ENCODE measurements at regions not wholly inside any gene's neighbourhood (a gene's known extent, or its start where the extent isn't known, plus 50 kb on each side); places are given as distances from the start of the nearest gene placed in this dataset.
"Not testable (repeated sequence)": the region's sequence is repeated elsewhere in the genome, so short reads cannot be mapped to it uniquely, and the experiment has no call there.

- no peak for DNase-seq
Measured at GRCh38 chr20:19121916-19122315, 90.5 kb upstream of the SLC24A3 start.

- no peak for DNase-seq
Measured at GRCh38 chr20:19122395-19122794, 90.0 kb upstream of the SLC24A3 start.

GRCh38 chr20:19125508-19125907, 86.9 kb upstream of the SLC24A3 start:
- no peak for DNase-seq

DNA sequence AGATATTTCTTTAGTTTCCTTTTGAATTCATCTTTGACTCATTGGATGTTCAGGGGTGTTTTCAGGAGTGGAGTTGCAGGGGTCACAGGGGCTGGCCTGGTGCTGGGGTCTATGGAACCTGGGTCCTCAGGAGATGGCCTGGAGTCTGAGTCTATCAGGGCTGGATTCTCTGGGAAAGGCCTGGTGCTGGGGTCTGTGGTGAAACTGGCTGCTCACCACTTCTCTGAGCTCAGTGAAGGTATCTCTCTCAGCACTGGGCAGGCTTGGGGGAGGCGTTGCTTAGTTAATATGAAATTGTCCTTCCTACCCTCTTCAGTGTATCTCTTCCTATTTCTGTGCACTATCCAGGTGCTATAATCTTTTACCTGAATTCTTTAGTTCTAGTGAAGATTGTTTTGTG, 83.1 kb upstream of the SLC24A3 start:
- DNase-seq, result no peak

DNA sequence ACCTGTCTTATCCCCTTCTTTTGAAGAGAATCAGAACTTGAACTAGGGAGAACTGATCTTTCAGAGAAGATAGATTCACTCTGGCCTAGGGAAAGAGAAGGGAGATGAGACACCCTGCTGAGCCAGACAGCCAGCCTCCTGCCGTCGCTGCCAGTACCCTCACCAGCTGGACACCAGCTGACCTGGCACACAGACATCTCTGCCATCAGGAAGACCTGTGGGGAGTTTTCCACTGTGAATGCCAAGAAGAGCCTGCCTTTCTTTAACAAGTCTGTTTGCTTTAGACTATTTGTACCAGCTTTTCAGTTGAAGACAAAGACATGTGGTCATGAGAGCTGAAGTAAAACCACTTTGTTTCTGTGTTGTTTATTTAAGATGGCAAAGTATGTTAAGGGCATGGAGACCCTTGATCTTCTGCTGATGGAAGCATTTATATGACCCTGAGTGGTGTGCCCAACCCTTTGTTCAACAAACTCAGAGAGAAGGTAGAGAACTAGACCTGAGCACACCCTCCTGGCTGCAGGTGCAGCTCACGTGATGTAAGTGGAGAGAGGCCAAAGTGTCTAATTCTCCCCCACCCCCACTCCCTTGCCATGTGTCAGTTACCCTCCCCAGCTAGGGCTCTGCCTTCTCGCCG, 82.3 kb upstream of the SLC24A3 start:
- no peak for DNase-seq

GRCh38 chr20:19130613-19130984, 81.8 kb upstream of the SLC24A3 start:
- no peak for DNase-seq

- DNase-seq, result no peak
Measured at GRCh38 chr20:19137641-19138040, 74.8 kb upstream of the SLC24A3 start.

DNA sequence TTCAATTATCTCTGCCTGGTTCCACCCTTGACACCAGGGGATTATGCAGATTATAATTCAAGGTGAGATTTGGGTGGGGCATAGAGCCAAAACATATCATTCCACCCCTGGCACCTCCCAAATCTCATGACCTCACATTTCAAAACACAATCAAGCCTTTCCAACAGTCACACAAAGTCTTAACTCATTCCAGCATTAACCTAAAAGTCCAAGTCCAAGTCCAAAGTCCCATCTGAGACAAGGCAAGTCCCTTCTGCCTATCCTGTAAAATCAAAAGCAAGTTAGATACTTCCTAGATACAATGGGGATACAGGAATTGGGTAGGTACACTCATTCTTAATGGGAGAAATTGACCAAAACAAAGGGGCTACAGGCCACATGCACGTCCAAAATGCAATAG, 73.7 kb upstream of the SLC24A3 start:
- no peak for DNase-seq

DNA sequence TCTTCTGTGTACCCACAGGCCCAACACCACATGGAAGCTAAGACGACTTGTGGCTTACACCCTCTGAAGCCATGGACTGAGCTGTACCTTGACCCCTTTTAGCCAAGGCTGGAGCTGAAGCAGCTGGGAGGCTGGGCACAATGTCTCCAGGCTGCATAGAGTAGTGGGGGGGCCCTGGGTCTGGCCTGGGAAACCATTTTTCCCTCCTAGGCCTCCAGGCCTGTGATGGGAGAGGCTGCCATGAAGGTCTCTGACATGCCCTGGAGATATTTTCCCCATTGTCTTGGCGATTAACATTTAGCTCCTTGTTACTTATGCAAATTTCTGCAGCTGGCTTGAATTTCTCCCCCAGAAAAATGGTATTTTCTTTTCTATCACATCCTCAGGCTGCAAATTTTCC, 72.9 kb upstream of the SLC24A3 start:
- DNase-seq, result not testable (repeated sequence)

GRCh38 chr20:19141998-19142397, 70.4 kb upstream of the SLC24A3 start:
- no peak for DNase-seq

DNA sequence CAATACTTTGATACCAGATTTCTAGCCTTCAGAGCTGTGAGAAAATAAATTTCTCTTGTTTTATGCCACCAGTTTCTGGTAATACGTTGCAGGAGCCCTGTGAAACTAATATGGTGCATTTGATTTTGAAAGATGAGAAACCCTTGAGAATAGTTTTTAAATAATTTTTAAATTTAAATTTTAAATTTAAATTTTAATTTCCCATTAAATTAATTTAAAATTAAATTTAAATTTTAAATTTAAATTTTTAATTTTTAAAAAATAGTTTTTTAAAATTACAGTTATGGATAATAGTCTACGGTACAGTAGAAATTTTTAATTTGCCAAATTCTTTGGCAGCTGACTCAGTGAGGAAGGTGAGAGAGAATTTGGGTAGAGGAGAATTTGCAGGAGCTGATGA, 68.6 kb upstream of the SLC24A3 start:
- DNase-seq, result no peak

DNA sequence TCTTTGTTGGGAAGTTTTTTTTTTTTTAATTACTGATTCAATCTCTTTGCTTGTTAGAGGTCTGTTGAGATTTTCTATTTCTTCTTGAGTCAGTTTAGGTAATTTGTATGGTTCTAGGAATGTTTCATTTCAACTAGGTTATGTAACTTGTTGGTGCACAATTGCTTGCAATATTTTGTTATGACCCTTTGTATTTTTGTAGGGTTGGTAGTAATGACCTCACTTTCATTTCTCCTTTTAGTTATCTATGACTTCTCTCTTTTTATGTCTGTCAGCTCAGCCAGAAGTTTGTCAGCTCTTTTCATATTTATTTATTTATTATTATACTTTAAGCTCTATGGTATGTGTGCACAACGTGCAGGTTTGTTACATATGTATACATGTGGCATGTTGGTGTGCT, 51.1 kb upstream of the SLC24A3 start:
- DNase-seq, result no peak

Data from activated CD4-positive, alpha-beta T cell treated with anti-CD3 and anti-CD28 coated beads for 48 hours (primary cell).